Kidney epithelial cell (primary cell): ENCODE measurements at regions not wholly inside any gene's neighbourhood (a gene's known extent, or its start where the extent isn't known, plus 50 kb on each side); places are given as distances from the start of the nearest gene placed in this dataset.

Source experiments
- DNase-seq: peaks from one replicate; pipeline ENCODE4 v3.0.0-alpha.2; 2010; ENCODE audit warnings: low read depth
- H3K27me3 ChIP-seq: 2 replicates; pipeline ENCODE4 v1.6.0; 2011; ENCODE audit warnings: low read length; ENCODE audit not compliant: control insufficient read depth, insufficient read depth
- H3K36me3 ChIP-seq: 2 replicates; pipeline ENCODE4 v1.5.1; 2011; ENCODE audit warnings: low read length; ENCODE audit not compliant: control insufficient read depth, insufficient read depth
- H3K4me3 ChIP-seq: 2 replicates; pipeline ENCODE4 v1.5.1; 2011; ENCODE audit warnings: low read depth, mild to moderate bottlenecking, control low read depth, low read length
- TF ChIP-seq, protein P1 (sequence below): IDR thresholded peaks from 2 replicates; pipeline ENCODE4 v1.5.1; 2011; ENCODE audit warnings: mild to moderate bottlenecking, moderate library complexity, low read length, control low read depth, inconsistent platforms; ENCODE audit not compliant: insufficient read depth, poor library complexity, severe bottlenecking

DNA sequence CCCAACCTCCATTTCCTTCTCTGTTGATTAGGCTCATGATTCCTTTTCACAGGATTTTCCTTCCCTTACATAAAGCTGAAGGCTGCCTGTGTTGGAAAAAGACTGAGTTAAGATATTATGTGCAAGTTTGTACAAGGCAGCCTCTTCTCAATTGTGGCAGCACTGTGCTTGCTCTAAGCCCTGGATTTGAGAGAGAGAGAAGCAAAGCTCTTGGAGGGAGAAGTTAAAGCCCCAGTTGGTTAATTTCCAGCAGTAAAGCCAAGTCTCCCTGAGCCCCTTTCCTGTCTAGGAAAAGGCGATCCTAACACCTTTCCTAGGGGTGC, 128.3 kb upstream of the SESN3 start:
- Histone ChIP-seq H3K4me3 (no peak overlapping the region), H3K27me3 (no peaks in the 10 kb centered on the region), H3K36me3 (no peaks in the 10 kb centered on the region)
- TF ChIP-seq, protein P1, sequence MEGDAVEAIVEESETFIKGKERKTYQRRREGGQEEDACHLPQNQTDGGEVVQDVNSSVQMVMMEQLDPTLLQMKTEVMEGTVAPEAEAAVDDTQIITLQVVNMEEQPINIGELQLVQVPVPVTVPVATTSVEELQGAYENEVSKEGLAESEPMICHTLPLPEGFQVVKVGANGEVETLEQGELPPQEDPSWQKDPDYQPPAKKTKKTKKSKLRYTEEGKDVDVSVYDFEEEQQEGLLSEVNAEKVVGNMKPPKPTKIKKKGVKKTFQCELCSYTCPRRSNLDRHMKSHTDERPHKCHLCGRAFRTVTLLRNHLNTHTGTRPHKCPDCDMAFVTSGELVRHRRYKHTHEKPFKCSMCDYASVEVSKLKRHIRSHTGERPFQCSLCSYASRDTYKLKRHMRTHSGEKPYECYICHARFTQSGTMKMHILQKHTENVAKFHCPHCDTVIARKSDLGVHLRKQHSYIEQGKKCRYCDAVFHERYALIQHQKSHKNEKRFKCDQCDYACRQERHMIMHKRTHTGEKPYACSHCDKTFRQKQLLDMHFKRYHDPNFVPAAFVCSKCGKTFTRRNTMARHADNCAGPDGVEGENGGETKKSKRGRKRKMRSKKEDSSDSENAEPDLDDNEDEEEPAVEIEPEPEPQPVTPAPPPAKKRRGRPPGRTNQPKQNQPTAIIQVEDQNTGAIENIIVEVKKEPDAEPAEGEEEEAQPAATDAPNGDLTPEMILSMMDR, result no peak
- DNase-seq, result no peak

DNA sequence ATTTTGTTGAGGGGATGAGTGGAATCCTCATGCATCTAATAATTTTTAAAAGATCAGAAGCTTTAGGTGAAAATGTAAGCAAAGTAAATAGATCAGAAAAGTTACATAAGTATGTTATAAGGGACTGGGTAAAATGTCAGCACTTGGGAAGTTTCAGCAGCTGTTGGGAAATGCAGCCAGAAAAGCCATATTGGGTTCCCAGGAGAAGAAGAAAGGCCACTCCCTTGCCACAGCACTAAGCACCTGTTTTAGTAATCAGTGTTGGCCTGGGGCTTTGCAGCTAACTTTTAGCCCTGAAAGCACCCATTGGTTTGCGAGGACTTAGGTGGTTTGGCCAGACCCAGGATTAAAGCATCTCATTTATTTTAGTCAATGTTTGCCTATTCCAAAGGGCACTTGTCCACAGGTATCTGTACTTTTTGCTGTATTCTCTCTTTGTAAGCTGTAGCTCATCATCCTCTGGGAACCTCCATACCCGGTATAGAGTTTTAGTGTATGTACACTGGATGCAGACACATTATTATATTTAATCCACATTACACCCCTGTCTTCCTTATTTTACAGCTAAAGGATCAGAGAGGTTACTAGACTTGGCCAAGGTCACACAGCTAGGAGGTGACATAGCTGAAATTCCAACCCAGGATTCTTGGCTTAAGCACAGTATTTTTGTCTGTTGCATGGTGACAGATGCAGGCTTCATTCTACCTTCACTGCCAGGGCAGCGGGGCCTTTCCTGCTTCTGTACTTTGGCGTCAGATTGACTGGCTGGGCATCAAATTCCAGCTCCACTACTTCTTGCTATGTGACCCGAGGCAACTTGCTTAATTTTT, 127.7 kb upstream of the SESN3 start:
- TF ChIP-seq, protein P1, result no peak
- Histone ChIP-seq H3K4me3 (no peak overlapping the region), H3K27me3 (no peaks in the 10 kb centered on the region), H3K36me3 (no peaks in the 10 kb centered on the region)
- no peak for DNase-seq

DNA sequence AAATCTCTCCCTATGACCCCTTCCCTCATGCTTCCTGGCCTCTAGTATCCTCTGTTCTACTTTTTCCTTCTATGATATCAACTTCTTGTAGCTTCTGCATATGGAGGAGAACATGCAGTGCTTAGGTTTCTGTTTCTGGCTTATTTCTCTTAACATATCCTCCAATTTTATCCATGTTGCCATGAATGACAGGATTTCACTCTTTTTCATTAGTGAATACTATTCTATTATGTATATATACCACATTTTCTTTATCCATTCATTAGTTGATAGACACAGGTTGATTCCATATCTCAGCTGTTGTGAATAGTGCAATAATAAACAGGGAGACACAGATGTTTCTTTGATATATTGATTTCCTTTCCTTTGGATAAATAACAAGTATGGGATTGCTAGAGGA, 123.3 kb upstream of the SESN3 start:
- TF ChIP-seq, protein P1, result no peak
- Histone ChIP-seq H3K27me3 (no peaks in the 10 kb centered on the region), H3K36me3 (no peaks in the 10 kb centered on the region), H3K4me3 (no peak overlapping the region)
- DNase-seq, result no peak

DNA sequence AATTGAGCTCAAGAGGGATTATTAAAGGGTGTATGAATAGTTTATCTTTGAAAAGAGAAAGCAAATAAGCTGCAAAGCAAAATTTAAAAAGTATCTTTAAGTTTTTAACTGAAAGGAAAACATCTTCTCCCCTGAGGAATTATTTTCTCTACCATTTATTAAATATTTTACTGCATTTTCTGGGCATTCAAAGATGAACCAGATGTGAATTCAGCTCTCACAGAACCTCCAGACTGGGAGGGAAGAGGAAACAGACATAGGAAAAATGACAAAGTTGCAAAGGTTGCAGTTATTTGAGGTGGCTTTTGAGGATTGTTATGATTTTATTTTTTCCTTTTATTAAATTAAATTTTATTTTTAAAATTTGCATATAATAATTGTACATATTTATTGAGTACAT, 122.7 kb upstream of the SESN3 start:
- DNase-seq, result no peak
- Histone ChIP-seq H3K4me3 (no peak overlapping the region), H3K27me3 (no peaks in the 10 kb centered on the region), H3K36me3 (no peaks in the 10 kb centered on the region)
- TF ChIP-seq, protein P1, result no peak

DNA sequence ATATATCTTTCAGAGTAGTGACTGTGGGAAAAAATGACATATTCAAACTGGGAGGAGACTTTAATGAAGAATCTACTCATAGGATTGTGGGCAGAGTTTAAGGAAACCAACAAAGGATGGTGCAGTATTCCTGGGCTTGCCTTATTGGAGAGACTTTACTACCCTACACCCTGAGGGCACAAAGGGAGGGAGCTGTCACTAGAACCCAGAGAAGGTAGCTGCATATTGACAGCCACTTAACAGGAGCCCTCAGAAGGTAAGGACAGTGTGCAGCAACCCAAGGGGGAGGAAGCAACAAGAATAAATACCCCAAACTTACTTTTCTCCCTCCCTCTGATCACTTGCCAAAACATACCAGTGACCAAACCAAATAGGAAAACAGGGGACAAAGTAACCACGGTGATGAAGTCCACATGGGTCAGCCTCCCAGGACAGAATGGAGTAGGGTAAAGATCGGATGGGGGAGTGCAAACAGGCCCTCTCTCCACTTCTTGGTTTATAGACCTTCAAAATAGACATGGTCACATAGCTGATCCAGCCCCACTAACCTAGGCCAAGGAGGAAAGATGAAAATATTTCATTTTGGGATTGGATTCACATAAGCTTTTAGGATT, 121.8 kb upstream of the SESN3 start:
- H3K27me3 ChIP-seq, result no peaks in the 10 kb centered on the region
- TF ChIP-seq, protein P1, result no peak
- no peak overlapping the region for H3K4me3 ChIP-seq
- DNase-seq, result no peak
- no peaks in the 10 kb centered on the region for H3K36me3 ChIP-seq
